ENCODE measurements at regions not wholly inside any gene's neighbourhood (a gene's known extent, or its start where the extent isn't known, plus 50 kb on each side); places are given as distances from the start of the nearest gene placed in this dataset.

DNA sequence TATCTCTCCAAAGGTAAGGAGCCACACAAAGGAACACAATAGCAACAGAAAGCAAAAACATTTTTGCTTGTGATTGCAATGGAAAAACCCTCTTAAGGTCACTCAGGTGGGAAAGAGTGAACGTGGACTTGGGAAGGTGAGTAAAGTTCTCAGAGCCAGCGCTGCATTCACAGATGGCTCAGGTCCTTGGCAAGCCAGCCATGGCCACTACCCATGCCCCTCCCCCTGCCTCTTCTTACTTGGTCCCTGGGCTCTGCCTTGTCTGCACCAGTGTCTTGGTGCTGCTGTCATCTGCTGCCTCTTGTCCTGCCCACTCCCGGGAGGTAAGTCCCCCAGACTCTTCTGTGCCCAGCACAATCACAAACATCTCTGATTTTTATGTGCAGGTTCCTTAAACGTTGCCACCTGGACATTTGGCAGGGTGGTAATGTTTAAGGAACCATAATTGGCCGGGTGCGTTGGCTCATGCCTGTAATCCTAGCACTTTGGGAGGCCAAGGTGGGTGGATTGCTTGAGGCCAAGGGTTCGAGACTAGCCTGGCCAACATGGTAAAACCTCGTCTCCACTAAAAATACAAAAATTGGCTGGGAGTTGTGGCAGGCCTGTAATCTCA lies 74.6 kb downstream of the FEM1C start:
- no peak for DNase-seq (ENCODE audit: insufficient read length, low spot score)
- TF ChIP-seq PAX5 (IDR thresholded peaks at IDR 0.05; ENCODE audit: insufficient read depth, low read length, severe bottlenecking) (no peak), POLR2AphosphoS5 (IDR thresholded peaks at IDR 0.05; ENCODE audit: low read depth, low read length) (no peak), POU2F2 (IDR thresholded peaks at IDR 0.05; ENCODE audit: low read depth, low read length) (no peak), POLR2A (IDR thresholded peaks at IDR 0.05; ENCODE audit: low read depth, low read length) (no peak), SPI1 (IDR thresholded peaks at IDR 0.05; ENCODE audit: low read depth, low read length) (no peak), TAF1 (IDR thresholded peaks at IDR 0.05; ENCODE audit: low read depth, low read length) (no peak)

DNA sequence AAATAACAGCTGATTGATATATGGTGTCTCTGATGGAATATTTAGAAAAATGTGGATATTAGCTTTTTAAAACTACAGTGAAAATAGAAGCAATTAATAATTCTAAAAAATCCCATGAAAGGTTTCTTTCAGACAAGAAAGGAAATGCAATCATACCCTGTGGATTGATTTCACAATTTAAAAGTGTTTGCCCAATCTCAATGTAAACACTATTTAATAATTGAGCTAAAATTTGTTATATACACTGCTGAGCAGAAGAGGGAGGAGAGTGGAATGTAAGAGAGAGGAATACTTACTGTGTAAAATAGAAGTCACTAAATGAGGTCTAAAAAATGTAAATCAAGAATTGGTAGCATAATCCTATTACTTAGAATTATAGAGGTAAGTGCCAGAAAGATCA lies 76.9 kb downstream of the FEM1C start:
- no peak for DNase-seq (ENCODE audit: insufficient read length, low spot score)
- TF ChIP-seq PAX5 (IDR thresholded peaks at IDR 0.05; ENCODE audit: insufficient read depth, low read length, severe bottlenecking) (no peak), POLR2A (IDR thresholded peaks at IDR 0.05; ENCODE audit: low read depth, low read length) (no peak), SPI1 (IDR thresholded peaks at IDR 0.05; ENCODE audit: low read depth, low read length) (no peak), TAF1 (IDR thresholded peaks at IDR 0.05; ENCODE audit: low read depth, low read length) (no peak), POLR2AphosphoS5 (IDR thresholded peaks at IDR 0.05; ENCODE audit: low read depth, low read length) (no peak), POU2F2 (IDR thresholded peaks at IDR 0.05; ENCODE audit: low read depth, low read length) (no peak)
- FAIRE-seq = no peak

More for the DNA sequence above, 74.6 kb downstream of the FEM1C start:
- no peak for FAIRE-seq

DNA sequence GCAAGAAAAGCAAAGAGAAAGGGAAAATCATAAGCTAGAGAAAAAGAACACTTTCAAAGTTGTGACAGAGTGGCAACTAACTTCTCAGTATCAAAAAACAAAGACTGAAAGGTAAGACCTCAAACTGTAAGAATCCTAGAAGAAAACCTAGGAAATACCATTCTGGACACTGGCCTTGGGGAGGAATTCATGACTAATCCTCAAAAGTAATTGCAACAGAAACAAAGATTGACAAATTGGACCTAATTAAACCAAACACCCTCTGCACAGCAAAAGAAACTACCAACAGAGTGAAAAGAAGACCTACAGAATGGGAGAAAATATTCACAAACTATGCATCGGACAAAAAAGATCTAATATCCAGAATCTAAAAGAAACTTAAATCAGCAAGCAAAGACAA lies 79.1 kb downstream of the FEM1C start:
- FAIRE-seq (no peak), DNase-seq (ENCODE audit: insufficient read length, low spot score) (no peak)
- TF ChIP-seq PAX5 (IDR thresholded peaks at IDR 0.05; ENCODE audit: insufficient read depth, low read length, severe bottlenecking) = no peak
- no peak for TF ChIP-seq SPI1 (IDR thresholded peaks at IDR 0.05; ENCODE audit: low read depth, low read length)
- no peak for TF ChIP-seq POU2F2 (IDR thresholded peaks at IDR 0.05; ENCODE audit: low read depth, low read length)
- TF ChIP-seq TAF1 (IDR thresholded peaks at IDR 0.05; ENCODE audit: low read depth, low read length) = no peak
- TF ChIP-seq POLR2AphosphoS5 (IDR thresholded peaks at IDR 0.05; ENCODE audit: low read depth, low read length) = no peak
- TF ChIP-seq POLR2A (IDR thresholded peaks at IDR 0.05; ENCODE audit: low read depth, low read length) = no peak

DNA sequence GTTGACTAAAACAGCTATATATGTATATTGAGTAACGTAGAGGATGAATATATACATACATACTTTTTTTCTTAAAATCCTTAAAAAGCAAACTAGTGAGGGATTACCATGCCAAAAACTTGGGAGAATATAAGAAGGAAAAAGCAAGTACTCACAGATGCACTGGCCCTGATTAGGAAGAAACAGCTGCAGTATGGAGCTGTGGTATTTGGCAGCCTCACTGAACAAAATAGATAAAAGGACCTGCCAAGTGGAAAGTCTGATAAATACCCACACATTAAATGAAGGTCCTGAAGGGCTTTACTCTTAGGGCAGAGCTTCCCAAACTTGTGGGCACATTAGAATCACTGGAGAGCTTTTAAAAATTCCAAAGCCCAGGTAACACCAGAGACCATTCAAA lies 80.6 kb downstream of the FEM1C start:
- TF ChIP-seq PAX5 (IDR thresholded peaks at IDR 0.05; ENCODE audit: insufficient read depth, low read length, severe bottlenecking) (no peak), POLR2A (IDR thresholded peaks at IDR 0.05; ENCODE audit: low read depth, low read length) (no peak), SPI1 (IDR thresholded peaks at IDR 0.05; ENCODE audit: low read depth, low read length) (no peak)
- DNase-seq (ENCODE audit: insufficient read length, low spot score) (no peak), FAIRE-seq (no peak)

DNA sequence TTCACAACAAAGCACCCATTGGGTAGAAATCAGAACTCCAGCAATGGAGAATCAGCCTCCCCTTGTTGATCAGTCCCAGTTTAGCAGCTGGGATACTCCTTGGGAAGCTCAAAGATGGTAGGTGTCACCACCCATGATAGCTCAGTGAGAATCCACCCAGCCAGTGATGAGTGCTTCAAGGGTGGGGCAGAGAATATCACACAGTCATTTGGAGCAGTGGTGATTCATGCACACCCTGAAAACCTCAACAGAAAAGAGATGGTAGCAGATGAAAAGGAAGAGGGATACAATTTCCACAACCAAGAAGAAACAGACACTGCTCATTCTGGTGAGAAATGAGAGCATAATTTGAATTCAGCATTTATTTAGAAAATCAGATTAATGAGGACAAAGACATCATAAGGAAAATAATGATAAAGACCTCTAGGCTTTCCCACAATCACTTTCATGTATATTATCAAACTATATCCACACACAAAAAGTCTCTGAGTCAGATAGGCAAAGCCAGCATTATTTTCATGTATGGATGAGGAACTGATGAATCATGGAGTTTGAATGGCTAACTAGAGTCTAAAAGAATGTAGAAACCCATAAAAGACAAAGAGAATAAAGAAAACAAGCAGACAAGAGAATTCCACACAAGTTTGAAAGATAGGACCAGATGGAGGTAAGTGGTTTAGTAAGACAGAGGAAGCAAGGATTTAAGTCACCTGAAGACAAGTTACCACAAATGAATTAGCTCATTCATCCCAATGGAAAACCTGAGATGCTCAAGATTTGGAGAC lies 82.9 kb downstream of the FEM1C start:
- FAIRE-seq (no peak), DNase-seq (ENCODE audit: insufficient read length, low spot score) (no peak)
- no peak for TF ChIP-seq POLR2A (IDR thresholded peaks at IDR 0.05; ENCODE audit: low read depth, low read length)
- no peak for TF ChIP-seq SPI1 (IDR thresholded peaks at IDR 0.05; ENCODE audit: low read depth, low read length)
- no peak for TF ChIP-seq TAF1 (IDR thresholded peaks at IDR 0.05; ENCODE audit: low read depth, low read length)
- TF ChIP-seq PAX5 (IDR thresholded peaks at IDR 0.05; ENCODE audit: insufficient read depth, low read length, severe bottlenecking) = no peak
- no peak for TF ChIP-seq POU2F2 (IDR thresholded peaks at IDR 0.05; ENCODE audit: low read depth, low read length)
- no peak for TF ChIP-seq POLR2AphosphoS5 (IDR thresholded peaks at IDR 0.05; ENCODE audit: low read depth, low read length)

DNA sequence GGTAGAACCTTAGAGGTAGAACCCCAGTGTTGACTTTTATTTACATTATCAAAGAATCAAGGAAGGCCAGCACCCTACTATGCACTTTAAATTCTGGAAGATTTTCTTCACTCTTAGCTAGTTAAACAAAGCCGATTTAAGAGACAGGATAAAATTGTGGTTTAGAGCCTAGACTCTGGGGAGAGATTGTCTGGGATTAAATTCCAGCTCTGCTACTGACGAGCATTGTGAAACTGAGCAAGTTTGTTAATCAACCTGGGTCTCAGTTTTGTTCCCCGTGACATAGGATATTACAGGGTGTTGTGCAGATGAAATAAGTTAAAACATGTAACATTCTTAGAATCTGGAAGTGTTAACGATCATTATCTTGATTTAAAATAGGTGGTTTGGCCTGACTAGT lies 83.5 kb downstream of the FEM1C start:
- DNase-seq (ENCODE audit: insufficient read length, low spot score) (no peak), FAIRE-seq (no peak)
- TF ChIP-seq POLR2AphosphoS5 (IDR thresholded peaks at IDR 0.05; ENCODE audit: low read depth, low read length) = no peak
- no peak for TF ChIP-seq TAF1 (IDR thresholded peaks at IDR 0.05; ENCODE audit: low read depth, low read length)
- TF ChIP-seq POU2F2 (IDR thresholded peaks at IDR 0.05; ENCODE audit: low read depth, low read length) = no peak
- TF ChIP-seq PAX5 (IDR thresholded peaks at IDR 0.05; ENCODE audit: insufficient read depth, low read length, severe bottlenecking) = no peak
- no peak for TF ChIP-seq POLR2A (IDR thresholded peaks at IDR 0.05; ENCODE audit: low read depth, low read length)
- TF ChIP-seq SPI1 (IDR thresholded peaks at IDR 0.05; ENCODE audit: low read depth, low read length) = no peak

DNA sequence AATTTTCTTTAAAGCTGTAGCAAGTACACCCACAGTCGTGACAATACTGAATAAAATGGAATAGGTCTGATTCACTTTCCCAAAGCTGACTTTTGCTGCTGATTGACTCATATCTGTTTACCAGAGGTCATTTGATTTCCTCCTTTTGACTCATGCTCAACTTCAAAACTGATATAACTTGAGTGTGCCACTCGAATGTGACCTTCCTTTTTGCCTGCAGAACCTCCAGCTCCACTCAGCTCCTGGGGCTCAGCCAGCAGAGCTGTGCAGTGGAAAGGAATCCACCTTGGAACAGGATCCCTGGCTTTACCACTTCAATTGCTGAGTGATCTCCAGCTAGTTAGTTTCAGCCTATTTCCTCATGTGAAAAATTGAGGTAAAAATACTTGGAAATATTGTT lies 84.1 kb downstream of the FEM1C start:
- DNase-seq (ENCODE audit: insufficient read length, low spot score) (no peak), FAIRE-seq (no peak)
- TF ChIP-seq POU2F2 (IDR thresholded peaks at IDR 0.05; ENCODE audit: low read depth, low read length) = no peak
- TF ChIP-seq SPI1 (IDR thresholded peaks at IDR 0.05; ENCODE audit: low read depth, low read length) = peak; percentile 37; the same call in 1 of the 2 replicates

DNA sequence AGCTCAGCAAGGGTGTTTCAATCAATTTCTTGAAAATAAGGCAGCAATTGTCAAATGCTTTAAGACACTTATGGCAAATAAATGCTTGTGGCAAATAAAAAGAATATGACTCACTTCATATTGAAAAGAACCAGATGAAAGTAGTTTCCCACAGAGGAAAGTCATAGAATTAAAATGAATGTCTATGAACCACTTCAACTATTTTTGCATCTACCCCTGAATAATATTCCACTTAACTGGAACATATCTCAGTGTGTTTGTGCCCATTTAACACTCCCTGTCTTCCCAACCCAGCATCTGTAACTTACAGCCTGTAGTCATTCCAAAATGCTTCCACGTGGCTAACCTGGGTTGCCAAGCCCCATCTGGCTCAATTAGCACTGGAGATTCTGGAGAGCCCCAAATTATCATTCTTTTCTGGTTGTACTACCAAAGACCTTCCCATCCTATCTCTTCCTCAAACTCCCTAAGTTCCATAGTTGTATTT lies 84.7 kb downstream of the FEM1C start:
- TF ChIP-seq SPI1 (IDR thresholded peaks at IDR 0.05; ENCODE audit: low read depth, low read length) (no peak), POU2F2 (IDR thresholded peaks at IDR 0.05; ENCODE audit: low read depth, low read length) (no peak), POLR2A (IDR thresholded peaks at IDR 0.05; ENCODE audit: low read depth, low read length) (no peak), POLR2AphosphoS5 (IDR thresholded peaks at IDR 0.05; ENCODE audit: low read depth, low read length) (no peak), PAX5 (IDR thresholded peaks at IDR 0.05; ENCODE audit: insufficient read depth, low read length, severe bottlenecking) (no peak), TAF1 (IDR thresholded peaks at IDR 0.05; ENCODE audit: low read depth, low read length) (no peak)
- DNase-seq (ENCODE audit: insufficient read length, low spot score) (no peak), FAIRE-seq (no peak)

DNA sequence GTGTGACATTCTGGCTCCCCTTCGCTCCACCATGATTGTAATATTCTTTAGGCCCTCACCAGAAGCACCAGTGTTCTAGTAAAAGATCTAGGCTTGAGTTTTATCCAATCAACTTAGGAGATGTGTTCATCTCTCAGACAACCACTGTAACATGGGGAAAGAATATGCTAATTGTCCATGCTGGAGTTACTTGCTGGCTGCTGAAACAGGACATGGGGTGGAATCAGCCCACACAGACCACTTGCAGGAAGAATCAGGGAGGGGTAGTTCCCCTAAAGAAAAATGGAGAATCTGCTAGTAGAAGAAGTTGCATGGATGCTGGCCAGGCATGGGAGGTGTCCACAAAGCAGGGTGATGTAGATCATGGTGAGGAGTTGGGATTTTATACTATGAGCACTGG lies 86.2 kb downstream of the FEM1C start:
- DNase-seq (ENCODE audit: insufficient read length, low spot score) (no peak), FAIRE-seq (no peak)
- TF ChIP-seq POLR2AphosphoS5 (IDR thresholded peaks at IDR 0.05; ENCODE audit: low read depth, low read length) (no peak), SPI1 (IDR thresholded peaks at IDR 0.05; ENCODE audit: low read depth, low read length) (no peak), PAX5 (IDR thresholded peaks at IDR 0.05; ENCODE audit: insufficient read depth, low read length, severe bottlenecking) (no peak), POU2F2 (IDR thresholded peaks at IDR 0.05; ENCODE audit: low read depth, low read length) (no peak), POLR2A (IDR thresholded peaks at IDR 0.05; ENCODE audit: low read depth, low read length) (no peak), TAF1 (IDR thresholded peaks at IDR 0.05; ENCODE audit: low read depth, low read length) (no peak)
